Testis (tissue), 2 donors: ENCODE measurements at regions not wholly inside any gene's neighbourhood (a gene's known extent, or its start where the extent isn't known, plus 50 kb on each side); places are given as distances from the start of the nearest gene placed in this dataset.

Experiments
- CTCF ChIP-seq, 3 experiments: fragments of 450-650 bp in 2 of 3; fragments of 200-600 bp in 1 of 3; sonication (generic) in 1 of 3; IDR thresholded peaks; one replicate each; pipeline ENCODE4 v1.5.1; 2016 to 2019; ENCODE audit warnings: antibody characterized with exemption in 3 of 3, mild to moderate bottlenecking in 2 of 3, moderate library complexity in 1 of 3
- POLR2A ChIP-seq: fragments of 450-650 bp; IDR thresholded peaks from one replicate; pipeline ENCODE4 v1.6.1; 2017; ENCODE audit warnings: antibody characterized with exemption, mild to moderate bottlenecking, moderate library complexity

GRCh38 chr13:74747186-74747955 is 613.2 kb upstream of the KLF12 start:
- TF ChIP-seq CTCF (IDR thresholded peaks at IDR 0.05), result no peak
- no peak for TF ChIP-seq POLR2A
